Brain pericyte (primary cell): ENCODE measurements at regions not wholly inside any gene's neighbourhood (a gene's known extent, or its start where the extent isn't known, plus 50 kb on each side); places are given as distances from the start of the nearest gene placed in this dataset.

Source experiments
- DNase-seq: peaks from one replicate; pipeline ENCODE4 v3.0.0-alpha.2; 2012; ENCODE audit warnings: low read depth, low spot score

DNA sequence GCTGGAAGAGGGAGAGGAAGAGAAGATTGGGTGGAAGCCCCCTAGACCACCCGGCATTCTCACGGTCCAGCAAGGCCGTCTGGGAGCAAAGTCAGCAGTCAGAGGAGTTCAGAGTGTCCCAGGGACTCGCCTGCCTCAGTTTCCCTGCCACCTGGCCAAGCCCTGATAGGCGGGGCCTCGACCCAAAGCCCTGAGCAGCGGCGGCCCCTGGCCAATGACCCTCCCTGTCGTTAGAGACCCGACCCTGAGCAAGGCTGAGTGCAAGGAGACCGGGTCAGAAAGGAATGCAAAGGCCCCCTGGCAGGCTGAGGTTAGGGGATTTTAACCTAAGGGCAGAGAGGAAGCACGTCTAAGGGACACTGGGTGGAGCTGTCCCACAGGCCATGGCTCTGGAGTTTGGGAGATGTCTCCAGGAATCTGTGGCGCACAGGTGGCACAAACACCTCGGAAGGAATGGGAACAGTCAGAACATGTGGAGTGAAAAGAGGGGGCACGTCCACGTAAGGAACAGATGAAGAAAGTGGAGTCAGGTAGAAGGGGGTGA, 196.8 kb upstream of the PDE1C start:
- no peak for DNase-seq

- DNase-seq: no peak
Measured at GRCh38 chr7:32264702-32265284, 194.6 kb upstream of the PDE1C start.

DNA sequence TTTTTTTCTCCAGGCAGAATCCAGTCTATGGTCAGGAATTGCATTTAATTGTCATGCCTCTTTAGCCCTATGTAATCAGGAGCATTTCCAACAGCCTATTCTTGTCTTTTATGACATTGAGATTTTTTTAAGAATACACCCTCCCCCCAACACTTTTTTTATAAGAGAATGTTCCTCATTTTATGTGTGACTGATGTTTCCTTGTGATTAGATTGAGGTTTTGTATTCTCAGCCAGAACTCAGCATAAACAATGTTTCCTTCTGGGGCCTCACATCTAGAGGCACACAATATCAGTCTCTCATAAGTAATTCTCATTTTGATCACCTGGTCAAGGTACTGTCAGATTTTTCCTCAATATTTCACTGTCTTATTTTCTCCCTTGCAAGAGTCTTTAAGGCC, 193.4 kb upstream of the PDE1C start:
- DNase-seq: no peak

DNA sequence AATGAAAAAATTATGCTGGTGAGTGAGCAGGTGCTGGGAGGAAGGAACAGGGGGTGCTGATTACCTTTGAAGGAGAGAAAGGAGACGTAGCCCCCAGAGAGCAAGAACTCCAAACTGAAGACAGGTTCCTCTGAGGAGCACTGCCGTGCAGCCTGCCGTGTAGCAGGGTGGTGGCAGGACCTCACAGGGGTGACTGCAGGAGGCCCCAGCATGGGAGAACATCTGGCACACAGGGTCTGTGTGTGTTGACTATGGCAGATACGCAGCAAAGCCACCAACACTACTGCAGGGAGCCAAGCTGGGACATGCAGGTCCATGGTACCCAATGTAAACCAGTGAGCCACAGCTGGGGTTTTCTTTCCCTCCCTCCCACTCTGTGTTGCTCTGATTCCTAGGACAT, 192.1 kb upstream of the PDE1C start:
- DNase-seq: no peak

GRCh38 chr7:32259931-32260596, 189.9 kb upstream of the PDE1C start:
- DNase-seq: no peak

DNA sequence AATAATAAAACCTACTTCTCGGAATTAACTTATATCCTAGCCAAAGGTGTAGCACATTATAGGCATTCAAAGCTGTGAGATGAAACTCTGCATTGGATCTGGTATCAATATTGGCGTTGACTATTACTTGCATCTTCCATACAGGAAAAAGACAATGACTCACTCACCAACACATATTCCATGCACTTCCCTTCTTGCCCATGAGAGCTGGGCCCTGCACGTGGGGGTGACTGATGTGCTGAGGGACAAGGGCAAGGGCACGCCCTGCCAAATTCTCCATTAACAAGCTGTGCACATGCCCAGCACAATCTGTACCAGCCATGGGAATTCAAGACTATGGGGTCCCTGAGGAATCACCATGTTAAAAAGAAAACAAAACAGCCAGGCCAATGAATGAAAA, 188.1 kb upstream of the PDE1C start:
- DNase-seq: no peak

GRCh38 chr7:32257621-32258020, 187.4 kb upstream of the PDE1C start:
- no peak for DNase-seq

DNA sequence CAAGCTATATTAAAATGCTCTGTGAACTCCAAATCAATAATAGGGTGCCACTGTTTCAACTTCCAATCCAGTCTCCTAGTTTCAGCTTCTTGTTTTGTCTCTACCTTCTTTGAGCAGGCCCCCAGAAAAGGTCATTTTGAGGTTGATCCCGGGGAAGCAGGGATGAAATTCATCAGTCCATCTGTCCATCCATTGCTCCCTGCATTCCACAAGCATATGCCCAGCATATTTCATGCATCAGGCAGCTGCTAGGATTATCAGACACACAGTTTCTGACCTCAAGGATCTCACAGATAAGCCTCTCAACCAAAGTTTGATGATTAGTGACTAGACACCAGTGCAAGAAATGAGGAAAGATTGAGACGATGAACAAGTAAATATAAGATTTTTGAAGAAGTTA, 186.6 kb upstream of the PDE1C start:
- no peak for DNase-seq

- no peak for DNase-seq
Measured at GRCh38 chr7:32256376-32256775, 186.2 kb upstream of the PDE1C start.

- no peak for DNase-seq
Measured at GRCh38 chr7:32255036-32255435, 184.8 kb upstream of the PDE1C start.

- no peak for DNase-seq
Measured at GRCh38 chr7:32253299-32253698, 183.1 kb upstream of the PDE1C start.

DNA sequence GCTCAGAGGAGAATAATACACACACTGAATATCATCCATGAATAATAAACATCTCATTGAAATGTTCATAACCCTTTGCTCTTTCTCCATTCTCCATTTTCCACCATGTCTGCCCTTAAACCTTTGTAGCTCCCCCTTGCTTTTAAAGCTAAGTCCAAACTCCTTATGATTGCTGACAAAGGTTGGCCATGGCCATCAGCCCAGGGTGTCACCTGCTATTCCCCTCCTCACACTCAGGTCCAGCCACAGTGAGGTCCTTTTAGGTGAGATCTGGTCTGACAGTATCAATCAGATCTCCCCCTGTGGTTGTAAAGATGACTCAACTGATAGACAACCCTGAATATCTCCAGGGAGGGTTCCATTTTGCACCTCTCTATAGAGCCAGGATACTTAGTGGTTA, 181.5 kb upstream of the PDE1C start:
- DNase-seq: no peak

DNA sequence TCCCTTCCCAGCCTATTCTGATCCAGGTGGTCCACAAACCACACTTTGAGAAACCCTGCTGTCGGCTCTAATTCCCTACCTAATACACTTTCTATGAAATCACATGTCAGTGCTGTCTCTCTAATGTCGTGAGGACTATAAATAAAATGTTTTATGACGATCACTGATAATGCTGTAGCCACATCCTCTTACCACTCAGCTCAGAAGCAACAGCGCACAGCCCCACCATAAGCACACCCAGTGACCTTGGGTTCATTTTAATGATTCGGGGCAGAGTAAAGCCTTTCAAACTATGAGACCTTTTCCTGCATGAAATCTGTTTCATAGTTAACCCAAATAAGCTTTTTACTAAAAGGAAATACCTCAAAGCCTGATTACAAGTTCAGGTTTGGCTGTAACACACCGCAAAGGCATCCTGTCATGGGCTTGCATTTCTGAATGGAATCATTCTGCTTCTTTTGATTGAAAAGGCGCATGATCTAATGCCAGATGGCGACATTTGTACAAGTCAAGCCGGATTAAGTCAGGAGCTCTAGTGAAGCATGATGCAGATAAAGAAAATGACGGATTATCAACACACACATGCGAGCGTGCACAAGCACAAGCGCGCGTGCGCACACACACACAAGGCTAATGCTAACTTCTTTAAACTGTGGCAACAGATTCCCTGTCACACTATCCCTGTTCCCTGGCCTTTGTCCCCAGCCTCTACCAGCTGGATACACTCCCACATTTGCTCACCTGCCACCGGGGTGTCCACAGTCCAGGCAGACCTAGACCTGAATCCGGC, 180.5 kb upstream of the PDE1C start:
- no peak for DNase-seq

- DNase-seq: no peak
Measured at GRCh38 chr7:32250003-32250402, 179.8 kb upstream of the PDE1C start.

DNA sequence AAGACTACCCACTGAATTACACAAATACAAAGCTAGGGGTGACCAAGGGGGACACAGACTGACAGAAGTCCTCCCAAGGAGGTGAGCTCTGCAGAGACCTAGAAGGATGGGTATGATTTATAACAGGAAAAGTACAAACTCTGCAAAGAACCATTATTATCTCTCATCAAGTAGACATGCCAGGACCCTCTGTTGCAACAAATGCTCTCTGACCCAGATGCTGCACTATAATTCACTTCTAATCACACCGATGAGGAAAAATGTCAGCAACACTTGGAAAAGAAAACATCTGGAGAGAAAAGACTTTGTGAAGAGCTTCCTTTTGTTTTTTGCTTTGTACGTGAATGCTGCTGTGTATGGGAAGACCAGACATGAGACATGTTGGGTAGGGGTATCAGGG, 178.3 kb upstream of the PDE1C start:
- no peak for DNase-seq

GRCh38 chr7:32244806-32245345, 174.7 kb upstream of the PDE1C start:
- no peak for DNase-seq

DNA sequence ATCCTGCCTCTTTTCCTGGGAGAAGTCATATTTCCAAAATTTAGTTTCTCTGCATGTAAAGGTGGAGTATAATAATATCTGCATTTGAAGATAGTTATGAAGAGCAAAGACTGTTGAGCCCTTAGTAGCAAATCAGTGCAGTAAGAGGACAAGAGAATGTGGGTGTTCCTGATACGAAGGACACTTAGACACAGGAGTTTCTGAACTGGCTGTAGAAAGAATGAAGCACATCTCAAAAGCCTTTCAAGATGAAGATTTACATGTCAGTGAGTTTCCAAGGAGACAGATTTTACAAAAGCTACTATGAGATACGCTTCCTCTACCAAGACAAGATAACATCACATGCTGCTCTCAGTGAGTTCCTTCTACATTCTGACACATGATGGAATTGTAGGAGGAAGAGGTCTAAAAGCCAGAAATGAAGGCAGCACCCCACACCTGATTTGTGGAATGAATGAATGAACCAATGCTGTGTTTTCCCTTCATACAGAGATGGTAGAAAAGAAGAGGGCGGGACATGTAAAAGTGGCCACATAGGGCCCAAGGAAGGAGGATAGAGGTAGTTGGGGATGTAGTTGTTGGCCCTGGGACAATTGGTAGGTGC, 173.6 kb upstream of the PDE1C start:
- no peak for DNase-seq

GRCh38 chr7:32242436-32242835, 172.2 kb upstream of the PDE1C start:
- no peak for DNase-seq

DNA sequence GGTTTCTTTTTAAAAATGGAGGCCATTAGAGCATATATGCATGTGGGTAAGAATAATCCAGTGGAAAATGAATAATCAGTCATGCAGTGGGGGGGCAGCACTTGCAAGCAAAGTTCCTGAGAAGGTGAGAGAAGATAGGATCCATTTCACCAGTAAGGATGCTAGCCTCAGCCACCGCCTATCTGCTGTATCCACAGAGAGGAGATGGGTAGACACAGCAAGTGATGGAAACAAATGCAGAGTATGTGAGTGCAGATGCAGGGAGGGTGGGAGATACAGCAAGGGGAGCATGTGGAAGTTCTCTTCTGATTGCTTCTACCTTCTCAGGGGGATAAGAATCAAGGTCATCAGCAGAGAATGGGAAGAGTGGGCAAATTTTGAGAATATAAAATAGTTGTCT, 171.4 kb upstream of the PDE1C start:
- DNase-seq: no peak

- DNase-seq: no peak
Measured at GRCh38 chr7:32239764-32240163, 169.6 kb upstream of the PDE1C start.

- DNase-seq: no peak
Measured at GRCh38 chr7:32228601-32229000, 158.4 kb upstream of the PDE1C start.

- no peak for DNase-seq
Measured at GRCh38 chr7:32227746-32228145, 157.5 kb upstream of the PDE1C start.
